ENCODE measurements at regions not wholly inside any gene's neighbourhood (a gene's known extent, or its start where the extent isn't known, plus 50 kb on each side); places are given as distances from the start of the nearest gene placed in this dataset.
A peak's percentile ranks its signal among the peaks of the same experiment; 100 is the strongest.

DNA sequence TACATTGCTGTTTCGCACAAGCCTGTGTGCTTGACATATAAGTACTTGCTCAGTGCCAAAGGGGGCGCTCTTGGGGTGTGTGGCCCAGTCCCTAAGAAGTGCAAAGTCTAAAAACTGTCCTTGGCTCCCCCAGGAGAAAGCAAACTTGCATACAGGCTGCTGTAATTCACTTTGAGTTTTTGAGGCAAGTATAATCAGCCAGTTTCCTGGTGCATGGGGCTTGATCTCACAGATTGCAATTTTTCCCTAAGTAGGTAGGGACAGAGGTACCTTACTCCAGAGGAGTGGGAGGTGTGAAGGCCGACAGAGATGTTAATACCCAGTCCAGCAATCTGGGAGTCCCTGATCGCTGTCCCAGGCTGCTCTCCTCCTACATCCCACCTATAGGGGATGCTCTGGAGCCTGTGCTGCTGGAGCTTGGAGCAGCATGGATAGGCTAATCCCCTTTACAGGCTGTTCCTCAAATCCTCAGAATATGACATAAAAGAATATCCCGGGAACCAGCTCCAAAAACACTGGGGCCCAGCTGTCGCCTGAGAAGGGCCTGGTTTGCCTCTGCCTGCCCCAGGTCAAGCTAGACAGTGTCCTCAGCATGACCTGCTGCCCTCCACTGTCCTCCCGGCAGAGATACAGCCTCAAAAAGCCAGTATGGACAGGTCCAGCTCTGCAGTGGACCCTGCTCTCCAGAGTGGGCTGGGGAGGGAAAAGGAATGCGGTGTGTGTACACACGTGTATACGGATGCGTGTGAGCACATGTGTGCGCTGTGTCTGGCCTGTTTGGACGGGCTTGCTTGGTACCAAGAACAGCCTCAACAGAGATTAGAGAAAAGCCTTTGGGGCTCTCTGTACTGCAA, 136.5 kb upstream of the HAAO start:
- DNase-seq = no peak

GRCh38 chr2:42928161-42928691, 135.8 kb upstream of the HAAO start:
- DNase-seq = no peak

GRCh38 chr2:42927334-42928160, 135.2 kb upstream of the HAAO start:
- DNase-seq = no peak

DNA sequence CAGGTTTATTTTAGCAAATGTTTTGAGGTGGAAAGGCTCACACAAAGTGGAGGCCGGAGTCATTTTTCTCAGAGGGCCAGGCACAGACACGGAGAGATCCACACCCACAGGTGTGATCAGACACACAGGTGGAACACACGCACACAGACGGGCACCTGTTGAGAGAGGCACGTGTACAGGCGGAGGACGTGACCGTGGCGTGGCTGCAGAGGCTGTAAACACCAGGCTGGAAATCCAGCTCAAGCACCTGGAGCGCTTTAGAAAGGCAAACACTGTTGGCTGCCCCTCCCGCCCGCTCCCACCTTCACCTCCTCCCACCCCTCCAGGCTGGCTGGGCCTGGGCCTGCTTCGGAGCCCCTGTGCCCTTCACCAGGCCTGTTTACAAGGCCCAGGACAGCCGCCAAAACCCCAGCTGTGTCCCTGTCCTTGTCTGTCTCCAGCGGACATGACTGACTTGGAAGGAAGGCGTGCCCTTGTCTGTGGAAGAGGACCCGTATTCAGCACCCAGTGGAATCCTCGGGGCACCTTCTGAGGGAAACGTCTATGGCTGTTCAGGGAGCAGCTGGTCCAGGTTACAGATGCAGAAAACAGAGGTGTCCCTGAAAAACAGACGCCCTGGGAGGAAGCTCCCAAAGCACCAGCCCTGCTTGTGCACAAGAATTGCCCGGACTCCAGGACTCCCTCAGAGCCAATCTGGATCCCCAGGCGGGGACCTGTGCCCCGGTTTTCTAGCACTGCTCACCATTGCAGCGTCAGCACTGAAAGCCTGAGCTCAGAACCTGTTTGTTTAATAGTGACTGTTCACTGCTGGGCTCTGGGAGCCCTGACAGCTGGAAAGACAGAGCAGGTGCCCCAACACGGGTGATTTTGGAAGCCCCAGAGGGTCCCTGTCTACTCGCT, 134.3 kb upstream of the HAAO start:
- no peak for DNase-seq

- no peak for DNase-seq
These were observed 133.5 kb upstream of the HAAO start for GRCh38 chr2:42925742-42926433.

DNA sequence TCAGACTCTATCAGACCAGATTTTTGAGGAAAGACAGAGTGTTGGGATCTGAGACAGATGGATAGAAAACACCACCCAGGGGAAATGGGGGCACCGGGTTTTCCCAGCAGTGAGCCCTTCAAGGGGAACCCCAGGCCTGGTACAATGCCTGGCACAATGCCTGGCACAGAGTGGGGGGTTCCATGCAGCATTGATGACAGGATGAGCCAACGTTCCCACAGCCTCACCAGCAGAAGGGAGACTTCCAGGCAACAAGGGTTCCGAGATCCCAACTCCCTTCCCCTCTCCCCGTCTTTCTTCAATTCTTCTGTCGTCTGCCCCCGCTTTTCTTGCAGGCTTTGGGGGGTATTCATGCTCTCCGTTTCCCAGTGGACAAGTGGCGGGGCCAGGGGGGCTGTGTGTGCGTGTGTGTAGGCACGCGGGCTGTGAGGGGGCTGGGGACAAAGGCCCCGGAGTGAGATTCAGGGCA, 132.1 kb upstream of the HAAO start:
- no peak for DNase-seq

- DNase-seq = no peak
These were observed 131.4 kb upstream of the HAAO start for GRCh38 chr2:42923580-42924417.

GRCh38 chr2:42922790-42923579, 130.6 kb upstream of the HAAO start:
- no peak for DNase-seq

- DNase-seq = no peak
These were observed 129.9 kb upstream of the HAAO start for GRCh38 chr2:42922293-42922692.

DNA sequence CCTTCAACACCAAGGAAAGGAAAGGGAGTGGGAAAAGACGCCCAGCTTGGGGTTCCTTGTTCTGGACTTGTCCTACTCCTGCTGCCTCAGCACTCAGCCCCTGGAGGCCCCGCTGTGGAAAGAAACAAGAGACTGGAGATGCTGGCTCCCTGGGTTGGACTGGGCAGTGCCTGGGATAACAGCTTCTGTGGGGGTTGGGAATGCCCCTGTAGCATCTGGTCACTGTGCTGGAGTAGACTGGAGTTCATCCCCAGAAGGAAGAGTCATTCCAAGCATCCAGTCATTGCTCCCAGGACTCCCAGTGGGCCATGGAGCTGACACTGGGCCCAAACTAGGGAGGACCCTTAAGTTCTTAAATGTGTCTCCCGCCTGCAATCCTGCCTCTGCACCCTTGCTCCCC, 129.3 kb upstream of the HAAO start:
- DNase-seq = no peak

- no peak for DNase-seq
These were observed 128.8 kb upstream of the HAAO start for GRCh38 chr2:42921147-42921520.

DNA sequence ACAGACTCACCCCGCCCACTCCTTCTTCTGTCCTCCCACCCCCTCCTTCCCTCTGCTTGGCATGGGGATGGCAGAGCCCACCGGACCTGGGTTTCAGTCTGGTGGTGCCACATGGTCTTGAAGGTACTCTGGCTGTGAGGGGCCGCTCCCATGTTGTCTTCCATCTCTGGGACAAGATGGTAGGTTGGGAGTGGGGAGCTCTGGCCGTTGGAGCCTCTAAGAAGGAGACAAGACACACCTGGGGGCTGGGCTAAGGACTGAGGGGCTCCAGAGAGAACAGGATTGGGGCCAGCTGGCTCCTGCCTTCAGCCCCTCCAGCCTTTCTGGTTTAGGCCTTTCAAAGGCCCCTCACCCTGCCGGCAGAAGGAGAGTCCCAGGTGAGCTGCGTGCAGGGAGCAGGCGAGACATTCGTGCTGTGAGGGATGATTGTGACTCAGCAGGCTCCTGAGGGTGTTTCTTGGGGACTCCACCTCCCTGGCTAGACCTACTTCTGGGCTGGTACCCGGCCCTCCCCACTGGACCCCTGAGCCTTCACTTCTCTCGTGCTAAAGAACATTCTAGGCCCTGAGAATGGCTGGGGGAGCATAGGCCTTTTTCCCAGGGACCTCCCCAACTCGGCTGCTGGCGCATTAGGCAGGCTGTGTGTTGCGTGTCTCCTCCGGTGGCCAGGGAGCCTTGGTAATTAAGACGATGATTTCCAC, 128.2 kb upstream of the HAAO start:
- DNase-seq = no peak

- no peak for DNase-seq
These were observed 126.4 kb upstream of the HAAO start for GRCh38 chr2:42918671-42919318.

- DNase-seq = no peak
These were observed 125.7 kb upstream of the HAAO start for GRCh38 chr2:42918041-42918440.

DNA sequence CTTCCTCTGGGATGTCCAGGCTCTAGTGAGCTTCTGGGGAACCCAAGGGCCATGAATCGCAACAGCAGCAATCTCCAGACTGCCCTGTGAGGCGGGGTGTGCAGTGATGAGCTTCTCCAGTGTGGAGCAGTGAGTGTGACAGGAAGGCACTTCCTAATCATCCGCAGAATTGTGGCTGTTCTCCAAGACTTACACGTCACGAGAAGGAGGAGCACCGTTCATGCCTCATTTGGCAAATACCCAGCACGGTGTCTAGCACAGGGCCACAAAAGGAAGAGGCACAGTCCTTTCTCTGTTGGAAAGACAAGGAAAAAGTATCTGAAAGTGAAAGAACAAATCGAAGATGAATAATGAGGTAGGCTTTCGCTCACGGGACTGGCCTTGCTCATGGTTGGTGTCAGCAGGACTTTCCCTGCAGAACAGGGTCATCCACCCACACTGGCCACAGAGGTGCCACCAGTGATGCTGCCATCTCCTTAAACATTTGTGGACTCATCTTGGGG, 125.1 kb upstream of the HAAO start:
- peak; percentile 18 to 19 for DNase-seq

DNA sequence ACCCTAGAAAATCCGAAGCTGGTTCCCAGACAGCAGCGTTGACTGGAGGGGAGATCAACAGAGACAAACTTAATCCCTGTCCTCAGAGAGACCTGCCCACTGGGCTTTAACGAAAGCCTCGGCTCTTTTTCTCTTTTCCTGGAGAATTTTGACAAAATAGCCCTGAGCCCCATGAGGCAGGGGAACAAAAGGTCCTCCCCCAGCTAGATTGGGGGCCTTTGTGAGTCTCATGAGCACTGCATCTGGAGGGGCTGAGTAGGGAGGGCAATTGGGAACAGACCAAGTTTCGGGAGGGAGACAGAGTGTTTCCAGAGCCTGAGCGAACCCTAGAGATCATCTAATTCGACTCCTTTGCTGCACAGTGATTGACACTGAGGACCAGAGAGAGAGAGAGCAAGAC, 123.9 kb upstream of the HAAO start:
- DNase-seq = no peak

DNA sequence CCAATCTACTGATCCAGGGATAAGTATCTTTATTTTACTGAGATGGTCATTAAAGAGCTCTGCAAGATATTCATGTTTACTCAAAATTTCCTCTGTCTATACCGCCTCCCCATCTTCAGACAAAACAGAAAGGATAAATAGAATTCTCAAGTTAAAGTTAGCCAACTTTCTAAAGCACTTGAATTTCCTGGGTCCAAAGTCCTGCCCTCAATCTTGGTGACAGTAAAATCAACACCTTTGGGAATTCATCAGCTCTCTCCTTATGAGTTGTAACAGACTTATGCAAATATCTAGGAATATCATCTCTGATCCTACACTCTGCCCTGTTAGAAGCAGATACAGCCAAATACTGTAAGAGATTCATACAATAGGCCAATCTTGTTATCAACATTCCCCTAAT, 122.5 kb upstream of the HAAO start:
- DNase-seq = no peak

- DNase-seq = no peak
These were observed 121.9 kb upstream of the HAAO start for GRCh38 chr2:42914314-42914713.
